CD4-positive, CD25-positive, alpha-beta regulatory T cell (primary cell): ENCODE measurements at regions not wholly inside any gene's neighbourhood (a gene's known extent, or its start where the extent isn't known, plus 50 kb on each side); places are given as distances from the start of the nearest gene placed in this dataset.

Experiments used
- ATAC-seq, 2 donors: fragments of 150-1000 bp; cut with Tn5 transposase; one replicate each; pipeline ENCODE4 v1.10.0; 2021; ENCODE audit warnings: low read depth in 2 of 2, moderate number of reproducible peaks in 2 of 2, moderate library complexity in 1 of 2
- DNase-seq, 3 donors: peaks; one replicate each; pipeline versions ENCODE4 v3.0.0 to v3.0.0-alpha.2; 2012 to 2022; ENCODE audit warnings: mixed read lengths in 1 of 3
- H3K27ac ChIP-seq: one replicate; pipeline ENCODE4 v1.7.0; 2013; ENCODE audit warnings: mild to moderate bottlenecking, low read length; ENCODE audit not compliant: insufficient read depth, poor library complexity, severe bottlenecking
- H3K27me3 ChIP-seq: one replicate; pipeline ENCODE4 v1.7.0; 2013; ENCODE audit warnings: low read length; ENCODE audit not compliant: control insufficient read depth, insufficient read depth
- H3K36me3 ChIP-seq: one replicate; pipeline ENCODE4 v1.7.0; 2013; ENCODE audit warnings: mild to moderate bottlenecking, low read length, moderate library complexity; ENCODE audit not compliant: control insufficient read depth, insufficient read depth
- H3K4me1 ChIP-seq: 2 replicates; pipeline ENCODE4 v1.7.0; 2013; ENCODE audit warnings: mild to moderate bottlenecking, low read length; ENCODE audit not compliant: insufficient read depth, control insufficient read depth, poor library complexity, severe bottlenecking
- H3K4me3 ChIP-seq: one replicate; pipeline ENCODE4 v1.7.0; 2013; ENCODE audit warnings: low read depth, mild to moderate bottlenecking, low read length, moderate library complexity
- H3K9me3 ChIP-seq, 2 experiments: 1 replicate in 1 of 2; 2 replicates in 1 of 2; pipeline ENCODE4 v1.7.0; 2013; ENCODE audit warnings: low read length in 2 of 2, mild to moderate bottlenecking in 1 of 2, moderate library complexity in 1 of 2; ENCODE audit not compliant: control insufficient read depth in 2 of 2
- H3K27ac Mint-ChIP-seq, 3 donors: one replicate each; pipeline ENCODE4 v1.8.0; 2020 to 2022; ENCODE audit warnings: mild to moderate bottlenecking in 3 of 3, mixed read lengths in 3 of 3, moderate library complexity in 2 of 3
- H3K27me3 Mint-ChIP-seq: one replicate; pipeline ENCODE4 v1.8.0; 2022; ENCODE audit warnings: mild to moderate bottlenecking, mixed read lengths
- H3K36me3 Mint-ChIP-seq: one replicate; pipeline ENCODE4 v1.8.0; 2020; ENCODE audit warnings: mixed read lengths
- H3K4me1 Mint-ChIP-seq, 4 donors: one replicate each; pipeline ENCODE4 v1.8.0; 2020 to 2022; ENCODE audit warnings: mixed read lengths in 4 of 4, mild to moderate bottlenecking in 1 of 4
- H3K4me3 Mint-ChIP-seq, 4 donors: one replicate each; pipeline ENCODE4 v1.8.0; 2020 to 2022; ENCODE audit warnings: mild to moderate bottlenecking in 4 of 4, mixed read lengths in 4 of 4, moderate library complexity in 3 of 4
- H3K9me3 Mint-ChIP-seq, 7 donors: one replicate each; pipeline ENCODE4 v1.8.0; 2020 to 2022; ENCODE audit warnings: mixed read lengths in 7 of 7, mild to moderate bottlenecking in 3 of 7, moderate library complexity in 2 of 7

GRCh38 chr12:66776974-66777373, 98.1 kb upstream of the GRIP1 start:
- H3K4me3 Mint-ChIP-seq, result peak overlapping the region in 1 of 4 donors; percentile 36
- no peak overlapping the region for H3K4me3 ChIP-seq
- ATAC-seq (peak; percentile 73 to 82), DNase-seq (peak in 2 of 3 donors; percentile 8 to 68)
- no peaks in the 10 kb centered on the region for H3K36me3 ChIP-seq
- H3K27ac Mint-ChIP-seq, result peak overlapping the region in 2 of 3 donors; percentile 27 to 41
- H3K9me3 Mint-ChIP-seq, result peaks cover 0 to 4% (median 0%) of the 10 kb centered on the region in 7 donors
- peaks cover 14% of the 10 kb centered on the region for H3K27me3 Mint-ChIP-seq
- peaks cover 0 to 8% (median 7%) of the 10 kb centered on the region in 4 donors for H3K4me1 Mint-ChIP-seq
- H3K4me1 ChIP-seq, result no peaks in the 10 kb centered on the region
- no peak overlapping the region for H3K27ac ChIP-seq
- H3K9me3 ChIP-seq, result no peaks in the 10 kb centered on the region
- H3K36me3 Mint-ChIP-seq, result no peaks in the 10 kb centered on the region
- H3K27me3 ChIP-seq, result peaks cover 5% of the 10 kb centered on the region

- H3K4me1 ChIP-seq, result no peaks in the 10 kb centered on the region
- no peaks in the 10 kb centered on the region for H3K36me3 ChIP-seq
- Mint-ChIP-seq H3K4me1 (peaks cover 0 to 8% (median 7%) of the 10 kb centered on the region in 4 donors), H3K36me3 (no peaks in the 10 kb centered on the region), H3K27ac (no peak overlapping the region), H3K9me3 (no peaks in the 10 kb centered on the region), H3K27me3 (peaks cover 15% of the 10 kb centered on the region), H3K4me3 (no peak overlapping the region)
- no peak overlapping the region for H3K27ac ChIP-seq
- ATAC-seq, result no peak
- no peak for DNase-seq
- no peak overlapping the region for H3K4me3 ChIP-seq
- H3K9me3 ChIP-seq, result no peaks in the 10 kb centered on the region
- H3K27me3 ChIP-seq, result peaks cover 5% of the 10 kb centered on the region
Observed at GRCh38 chr12:66779466-66779865, 100.6 kb upstream of the GRIP1 start.

GRCh38 chr12:66786531-66787308, 107.8 kb upstream of the GRIP1 start:
- Mint-ChIP-seq H3K27me3 (peaks cover 9% of the 10 kb centered on the region), H3K4me3 (no peak overlapping the region), H3K36me3 (no peaks in the 10 kb centered on the region), H3K27ac (no peak overlapping the region), H3K4me1 (no peaks in the 10 kb centered on the region), H3K9me3 (no peaks in the 10 kb centered on the region)
- no peaks in the 10 kb centered on the region for H3K36me3 ChIP-seq
- H3K27me3 ChIP-seq, result no peaks in the 10 kb centered on the region
- no peak for DNase-seq
- H3K9me3 ChIP-seq, result no peaks in the 10 kb centered on the region
- no peak for ATAC-seq
- no peaks in the 10 kb centered on the region for H3K4me1 ChIP-seq
- H3K27ac ChIP-seq, result no peak overlapping the region
- no peak overlapping the region for H3K4me3 ChIP-seq

GRCh38 chr12:66799551-66799950, 120.7 kb upstream of the GRIP1 start:
- Mint-ChIP-seq H3K4me3 (no peak overlapping the region), H3K9me3 (peaks cover 0 to 4% (median 0%) of the 10 kb centered on the region in 7 donors), H3K27me3 (peaks cover 21% of the 10 kb centered on the region), H3K4me1 (peaks cover 0 to 2% (median 0%) of the 10 kb centered on the region in 4 donors), H3K36me3 (no peaks in the 10 kb centered on the region), H3K27ac (no peak overlapping the region)
- no peak for DNase-seq
- ATAC-seq, result no peak
- H3K36me3 ChIP-seq, result no peaks in the 10 kb centered on the region
- no peaks in the 10 kb centered on the region for H3K9me3 ChIP-seq
- no peaks in the 10 kb centered on the region for H3K4me1 ChIP-seq
- H3K27ac ChIP-seq, result no peak overlapping the region
- H3K4me3 ChIP-seq, result no peak overlapping the region
- no peaks in the 10 kb centered on the region for H3K27me3 ChIP-seq

GRCh38 chr12:66800046-66800445, 121.2 kb upstream of the GRIP1 start:
- ATAC-seq, result no peak
- no peaks in the 10 kb centered on the region for H3K27me3 ChIP-seq
- DNase-seq, result no peak
- H3K36me3 ChIP-seq, result no peaks in the 10 kb centered on the region
- Mint-ChIP-seq H3K4me1 (peaks cover 0 to 2% (median 0%) of the 10 kb centered on the region in 4 donors), H3K36me3 (no peaks in the 10 kb centered on the region), H3K27me3 (peaks cover 25% of the 10 kb centered on the region), H3K27ac (no peak overlapping the region), H3K9me3 (peaks cover 0 to 4% (median 0%) of the 10 kb centered on the region in 7 donors), H3K4me3 (no peak overlapping the region)
- H3K4me3 ChIP-seq, result no peak overlapping the region
- H3K9me3 ChIP-seq, result no peaks in the 10 kb centered on the region
- H3K4me1 ChIP-seq, result no peaks in the 10 kb centered on the region
- H3K27ac ChIP-seq, result no peak overlapping the region

- peaks cover 39% of the 10 kb centered on the region for H3K27me3 Mint-ChIP-seq
- H3K4me1 ChIP-seq, result no peaks in the 10 kb centered on the region
- H3K4me3 Mint-ChIP-seq, result no peak overlapping the region
- H3K4me1 Mint-ChIP-seq, result peaks cover 0 to 2% (median 0%) of the 10 kb centered on the region in 4 donors
- no peak for DNase-seq
- H3K9me3 Mint-ChIP-seq, result peaks cover 0 to 2% (median 0%) of the 10 kb centered on the region in 7 donors
- no peak overlapping the region for H3K27ac Mint-ChIP-seq
- H3K4me3 ChIP-seq, result no peak overlapping the region
- H3K36me3 ChIP-seq, result no peaks in the 10 kb centered on the region
- H3K27ac ChIP-seq, result no peak overlapping the region
- H3K27me3 ChIP-seq, result no peaks in the 10 kb centered on the region
- H3K9me3 ChIP-seq, result no peaks in the 10 kb centered on the region
- H3K36me3 Mint-ChIP-seq, result no peaks in the 10 kb centered on the region
- no peak for ATAC-seq
Observed at GRCh38 chr12:66803930-66804329, 125.1 kb upstream of the GRIP1 start.

GRCh38 chr12:66804563-66804974, 125.7 kb upstream of the GRIP1 start:
- Histone ChIP-seq H3K4me1 (no peaks in the 10 kb centered on the region), H3K4me3 (no peak overlapping the region), H3K27ac (no peak overlapping the region), H3K9me3 (no peaks in the 10 kb centered on the region), H3K36me3 (no peaks in the 10 kb centered on the region), H3K27me3 (no peaks in the 10 kb centered on the region)
- no peak for ATAC-seq
- DNase-seq, result no peak
- H3K36me3 Mint-ChIP-seq, result no peaks in the 10 kb centered on the region
- no peak overlapping the region for H3K27ac Mint-ChIP-seq
- no peaks in the 10 kb centered on the region for H3K4me1 Mint-ChIP-seq
- peaks cover 0 to 1% (median 0%) of the 10 kb centered on the region in 7 donors for H3K9me3 Mint-ChIP-seq
- peaks cover 32% of the 10 kb centered on the region for H3K27me3 Mint-ChIP-seq
- no peak overlapping the region for H3K4me3 Mint-ChIP-seq

GRCh38 chr12:66808606-66809005, 129.7 kb upstream of the GRIP1 start:
- no peaks in the 10 kb centered on the region for H3K9me3 ChIP-seq
- Mint-ChIP-seq H3K27me3 (peaks cover 24% of the 10 kb centered on the region), H3K27ac (no peak overlapping the region), H3K36me3 (no peaks in the 10 kb centered on the region), H3K9me3 (peaks cover 0 to 1% (median 0%) of the 10 kb centered on the region in 7 donors), H3K4me3 (no peak overlapping the region), H3K4me1 (peaks cover 0 to 8% (median 0%) of the 10 kb centered on the region in 4 donors)
- H3K4me1 ChIP-seq, result no peaks in the 10 kb centered on the region
- no peaks in the 10 kb centered on the region for H3K27me3 ChIP-seq
- ATAC-seq, result no peak
- H3K4me3 ChIP-seq, result no peak overlapping the region
- no peaks in the 10 kb centered on the region for H3K36me3 ChIP-seq
- DNase-seq, result no peak
- no peak overlapping the region for H3K27ac ChIP-seq
